Neural progenitor cell (in vitro differentiated cells): ENCODE measurements at regions not wholly inside any gene's neighbourhood (a gene's known extent, or its start where the extent isn't known, plus 50 kb on each side); places are given as distances from the start of the nearest gene placed in this dataset.

Experiments
- DNase-seq: peaks from one replicate; pipeline ENCODE4 v3.0.0-alpha.2; 2016; ENCODE audit warnings: low spot score
- H2AFZ ChIP-seq: fragments of 200-600 bp; sonication (generic); replicated peaks from 2 replicates; pipeline ENCODE4 v1.6.1; 2016; ENCODE audit warnings: antibody characterized with exemption
- H3F3A ChIP-seq: fragments of 200-600 bp; sonication (generic); 2 replicates; pipeline ENCODE4 v1.6.1; 2016; ENCODE audit warnings: antibody characterized with exemption, low read depth
- H3K27ac ChIP-seq: fragments of 200-600 bp; sonication (generic); 2 replicates; pipeline ENCODE4 v1.5.1; 2016; ENCODE audit warnings: mild to moderate bottlenecking
- H3K27me3 ChIP-seq: fragments of 200-600 bp; sonication (generic); 2 replicates; pipeline ENCODE4 v1.6.1; 2016; ENCODE audit warnings: mild to moderate bottlenecking, moderate library complexity
- H3K36me3 ChIP-seq: fragments of 200-600 bp; sonication (generic); 2 replicates; pipeline ENCODE4 v1.5.1; 2016
- H3K4me1 ChIP-seq: fragments of 200-600 bp; sonication (generic); 2 replicates; pipeline ENCODE4 v1.6.1; 2016; ENCODE audit warnings: mixed run types
- H3K4me2 ChIP-seq: fragments of 200-600 bp; sonication (generic); 2 replicates; pipeline ENCODE4 v1.6.1; 2016
- H3K4me3 ChIP-seq: fragments of 200-600 bp; sonication (generic); 2 replicates; pipeline ENCODE4 v1.5.1; 2016
- H3K79me2 ChIP-seq: fragments of 200-600 bp; sonication (generic); 2 replicates; pipeline ENCODE4 v1.6.1; 2016; ENCODE audit warnings: low read depth
- H3K9ac ChIP-seq: fragments of 200-600 bp; sonication (generic); 2 replicates; pipeline ENCODE4 v1.6.1; 2016
- H3K9me3 ChIP-seq: fragments of 200-600 bp; sonication (generic); 2 replicates; pipeline ENCODE4 v1.5.1; 2016; ENCODE audit warnings: low read depth
- H4K20me1 ChIP-seq: fragments of 200-600 bp; sonication (generic); 2 replicates; pipeline ENCODE4 v1.6.1; 2016; ENCODE audit warnings: low read depth
- H3K27ac Mint-ChIP-seq: 3 replicates; pipeline ENCODE4 v1.8.0; 2021; ENCODE audit warnings: mixed read lengths
- H3K27me3 Mint-ChIP-seq: 2 replicates; pipeline ENCODE4 v1.8.0; 2022; ENCODE audit warnings: low read depth, mild to moderate bottlenecking, inconsistent platforms, moderate library complexity, mixed read lengths; ENCODE audit not compliant: insufficient read depth
- H3K36me3 Mint-ChIP-seq: 3 replicates; pipeline ENCODE4 v1.8.0; 2021; ENCODE audit warnings: mixed read lengths
- H3K4me1 Mint-ChIP-seq: 3 replicates; pipeline ENCODE4 v1.8.0; 2021; ENCODE audit warnings: mixed read lengths
- H3K4me3 Mint-ChIP-seq: 3 replicates; pipeline ENCODE4 v1.8.0; 2021; ENCODE audit warnings: mild to moderate bottlenecking, moderate library complexity, mixed read lengths
- H3K9me3 Mint-ChIP-seq: 3 replicates; pipeline ENCODE4 v1.8.0; 2020; ENCODE audit warnings: mixed read lengths
- CTCF ChIP-seq: fragments of 200-600 bp; sonication (generic); IDR thresholded peaks from 2 replicates; pipeline ENCODE4 v1.5.1; 2017; ENCODE audit warnings: antibody characterized with exemption, mild to moderate bottlenecking
- EZH2 ChIP-seq: fragments of 200-600 bp; sonication (generic); IDR thresholded peaks from 2 replicates; pipeline ENCODE4 v1.6.1; 2017; ENCODE audit warnings: antibody characterized with exemption, mild to moderate bottlenecking, moderate library complexity
- EZH2phosphoT487 ChIP-seq: fragments of 200-600 bp; sonication (generic); IDR thresholded peaks from 2 replicates; pipeline ENCODE4 v1.6.1; 2017; ENCODE audit warnings: antibody characterized with exemption

GRCh38 chr12:19894050-19894449 is 454.8 kb downstream of the AEBP2 start:
- Histone ChIP-seq H3K4me2 (no peak overlapping the region), H3K4me3 (no peak overlapping the region), H3K27ac (no peak overlapping the region), H3K9ac (no peak overlapping the region), H4K20me1 (no peaks in the 10 kb centered on the region), H3K36me3 (no peaks in the 10 kb centered on the region), H3K4me1 (no peaks in the 10 kb centered on the region), H3K27me3 (no peaks in the 10 kb centered on the region), H3K9me3 (no peaks in the 10 kb centered on the region), H2AFZ (no peak overlapping the region), H3F3A (no peaks in the 10 kb centered on the region), H3K79me2 (no peaks in the 10 kb centered on the region)
- no peaks in the 10 kb centered on the region for H3K36me3 Mint-ChIP-seq
- no peaks in the 10 kb centered on the region for H3K9me3 Mint-ChIP-seq
- no peak for TF ChIP-seq EZH2
- no peak for TF ChIP-seq CTCF
- no peak for DNase-seq
- H3K4me1 Mint-ChIP-seq, result peaks cover 2% of the 10 kb centered on the region
- H3K4me3 Mint-ChIP-seq, result no peak overlapping the region
- H3K27ac Mint-ChIP-seq, result no peak overlapping the region
- peaks cover 2% of the 10 kb centered on the region for H3K27me3 Mint-ChIP-seq

- no peaks in the 10 kb centered on the region for H3K9me3 ChIP-seq
- no peaks in the 10 kb centered on the region for H3K79me2 ChIP-seq
- no peak overlapping the region for H3K9ac ChIP-seq
- no peak overlapping the region for H3K27ac ChIP-seq
- H2AFZ ChIP-seq, result no peak overlapping the region
- no peak for TF ChIP-seq CTCF
- TF ChIP-seq EZH2phosphoT487, result no peak
- TF ChIP-seq EZH2, result no peak
- Mint-ChIP-seq H3K4me1 (peaks cover 2% of the 10 kb centered on the region), H3K9me3 (no peaks in the 10 kb centered on the region), H3K27me3 (peaks cover 2% of the 10 kb centered on the region), H3K27ac (no peak overlapping the region), H3K4me3 (no peak overlapping the region), H3K36me3 (no peaks in the 10 kb centered on the region)
- H3K4me3 ChIP-seq, result no peak overlapping the region
- H3F3A ChIP-seq, result no peaks in the 10 kb centered on the region
- no peaks in the 10 kb centered on the region for H4K20me1 ChIP-seq
- no peak for DNase-seq
- H3K4me1 ChIP-seq, result no peaks in the 10 kb centered on the region
- H3K27me3 ChIP-seq, result no peaks in the 10 kb centered on the region
- H3K36me3 ChIP-seq, result no peaks in the 10 kb centered on the region
- H3K4me2 ChIP-seq, result no peak overlapping the region
Observed at GRCh38 chr12:19894803-19895202, 455.5 kb downstream of the AEBP2 start.

DNA sequence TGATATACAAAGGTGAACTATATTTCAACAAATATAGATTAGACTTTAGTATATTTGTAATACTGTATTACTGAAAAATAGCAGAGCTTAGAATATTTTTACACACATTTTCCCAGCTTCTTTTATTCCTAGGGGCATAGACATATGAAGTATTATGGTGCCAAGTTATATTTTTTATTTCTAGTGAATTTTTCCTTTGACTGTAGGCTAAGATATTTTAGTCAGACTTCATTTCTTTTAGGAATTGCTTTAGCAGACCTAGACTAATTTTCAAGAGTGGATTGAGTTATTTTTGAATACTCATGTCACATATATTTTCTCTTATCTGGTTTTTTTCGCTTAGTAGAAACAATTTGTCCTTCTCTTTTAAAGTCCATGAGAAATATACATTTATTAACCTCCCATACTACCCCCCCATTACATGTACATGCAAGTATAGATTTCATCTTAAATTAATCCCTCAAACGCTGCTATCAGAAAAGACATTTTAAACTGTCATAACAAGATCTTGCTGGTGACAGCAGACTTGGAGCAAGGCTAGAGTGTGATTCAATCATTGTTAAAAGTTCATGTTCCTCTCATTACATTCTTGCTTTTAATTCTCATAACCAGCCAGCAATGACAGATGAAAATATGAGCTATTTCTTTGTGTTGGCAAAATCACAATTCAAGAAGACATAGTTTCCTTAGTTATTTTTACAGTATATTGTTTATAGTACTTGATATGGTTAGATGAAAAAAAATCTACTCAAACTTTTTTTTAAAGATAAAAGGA is 456.1 kb downstream of the AEBP2 start:
- Mint-ChIP-seq H3K27ac (no peak overlapping the region), H3K27me3 (peaks cover 2% of the 10 kb centered on the region)
- no peak overlapping the region for H3K4me2 ChIP-seq

More for the DNA sequence above, 456.1 kb downstream of the AEBP2 start:
- H3K36me3 Mint-ChIP-seq, result no peaks in the 10 kb centered on the region
- H3K4me3 Mint-ChIP-seq, result no peak overlapping the region
- TF ChIP-seq CTCF (no peak), EZH2phosphoT487 (no peak), EZH2 (no peak)
- Histone ChIP-seq H3K9me3 (no peaks in the 10 kb centered on the region), H3K27ac (no peak overlapping the region), H3K36me3 (no peaks in the 10 kb centered on the region), H3K4me3 (no peak overlapping the region), H4K20me1 (no peaks in the 10 kb centered on the region), H2AFZ (no peak overlapping the region), H3F3A (no peaks in the 10 kb centered on the region), H3K27me3 (no peaks in the 10 kb centered on the region), H3K79me2 (no peaks in the 10 kb centered on the region), H3K4me1 (no peaks in the 10 kb centered on the region), H3K9ac (no peak overlapping the region)
- no peak for DNase-seq
- peaks cover 2% of the 10 kb centered on the region for H3K4me1 Mint-ChIP-seq
- no peaks in the 10 kb centered on the region for H3K9me3 Mint-ChIP-seq
